ENCODE measurements at regions not wholly inside any gene's neighbourhood (a gene's known extent, or its start where the extent isn't known, plus 50 kb on each side); places are given as distances from the start of the nearest gene placed in this dataset.
"Not testable (repeated sequence)": the region's sequence is repeated elsewhere in the genome, so short reads cannot be mapped to it uniquely, and the experiment has no call there.

DNA sequence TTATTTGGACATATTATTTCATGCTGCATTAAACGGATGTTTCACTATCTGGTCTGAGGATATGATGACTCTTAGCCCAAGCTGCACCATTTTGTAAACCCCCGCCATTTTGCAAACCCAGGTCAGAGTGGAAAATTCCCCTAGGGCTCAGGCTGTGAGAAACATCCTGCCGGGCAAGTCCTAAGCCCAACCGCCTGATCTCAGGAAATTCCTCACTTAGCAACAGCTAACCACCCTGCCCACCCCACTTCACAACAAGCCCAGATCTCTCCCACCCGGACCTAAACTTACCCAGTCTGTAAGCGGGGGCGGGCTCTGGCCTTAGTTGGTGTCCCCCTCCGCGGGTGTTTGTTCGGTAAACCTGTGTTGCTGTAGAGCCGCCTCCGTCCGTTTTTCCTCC, 2747.1 kb downstream of the PCDH7 start:
- intact Hi-C loops (cut with micrococcal nuclease), result no loop called here
- ATAC-seq (no peak), DNase-seq (no peak)

GRCh38 chr4:33470805-33471204, 2750.6 kb downstream of the PCDH7 start:
- ATAC-seq (no peak), DNase-seq (peak; percentile 19)
- intact Hi-C loops (cut with micrococcal nuclease), result no loop called here

GRCh38 chr4:33477715-33478114, 2757.5 kb downstream of the PCDH7 start:
- ATAC-seq (no peak), DNase-seq (no peak)
- intact Hi-C loops (cut with micrococcal nuclease), result no loop called here

GRCh38 chr4:33482773-33483172, 2761.5 kb downstream of the ARAP2 start:
- intact Hi-C loops (cut with micrococcal nuclease), result no loop called here
- ATAC-seq (no peak), DNase-seq (no peak)

GRCh38 chr4:33485111-33485510, 2759.2 kb downstream of the ARAP2 start:
- intact Hi-C loops (cut with micrococcal nuclease), result no loop called here
- ATAC-seq (no peak), DNase-seq (no peak)

DNA sequence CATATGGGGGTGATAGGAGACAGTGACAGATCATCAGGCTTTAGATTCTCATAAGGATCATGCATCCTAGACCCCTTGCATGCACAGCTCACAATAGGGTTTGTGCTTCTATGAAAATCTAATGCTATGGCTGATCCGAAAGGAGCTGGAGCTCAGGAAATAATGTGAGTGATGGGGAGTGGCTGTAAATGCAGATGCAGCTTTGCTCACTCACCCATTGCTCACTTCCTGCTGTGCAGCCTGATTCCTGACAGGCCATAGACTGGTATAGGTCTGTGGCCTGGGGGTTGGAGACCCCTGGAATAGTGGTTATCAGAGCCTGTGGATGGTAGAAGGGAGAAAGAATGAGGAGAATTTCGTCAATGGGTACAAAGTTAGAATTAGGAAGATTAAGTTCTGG, 2751.1 kb downstream of the ARAP2 start:
- ATAC-seq (no peak), DNase-seq (no peak)
- intact Hi-C loops (cut with micrococcal nuclease), result no loop called here

GRCh38 chr4:33494150-33494549, 2750.2 kb downstream of the ARAP2 start:
- DNase-seq, result no peak
- no peak for ATAC-seq
- intact Hi-C loops (cut with micrococcal nuclease), result no loop called here

- intact Hi-C loops (cut with micrococcal nuclease); DNase-seq; ATAC-seq: not testable (repeated sequence)
These were observed 2742.7 kb downstream of the ARAP2 start for GRCh38 chr4:33501587-33501986.

DNA sequence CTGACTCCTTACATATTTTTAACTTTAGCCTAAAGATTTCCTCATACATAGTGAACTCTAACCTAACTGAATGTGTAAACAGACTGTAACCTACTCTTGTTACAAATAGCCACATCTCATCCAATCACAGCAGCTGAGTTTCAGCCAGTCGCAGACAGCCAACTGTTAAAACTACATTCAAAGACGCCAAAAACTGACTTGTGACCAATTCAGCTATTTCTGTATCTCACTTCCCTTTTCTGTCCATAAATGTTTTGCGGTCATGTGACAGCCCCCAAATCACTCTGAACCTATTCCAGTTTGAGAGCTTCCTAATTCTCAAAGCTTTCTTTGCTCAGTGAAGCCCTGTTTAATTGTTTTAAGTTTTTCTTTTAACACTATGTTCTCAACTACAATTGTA, 2731.9 kb downstream of the ARAP2 start:
- ATAC-seq (no peak), DNase-seq (no peak)

DNA sequence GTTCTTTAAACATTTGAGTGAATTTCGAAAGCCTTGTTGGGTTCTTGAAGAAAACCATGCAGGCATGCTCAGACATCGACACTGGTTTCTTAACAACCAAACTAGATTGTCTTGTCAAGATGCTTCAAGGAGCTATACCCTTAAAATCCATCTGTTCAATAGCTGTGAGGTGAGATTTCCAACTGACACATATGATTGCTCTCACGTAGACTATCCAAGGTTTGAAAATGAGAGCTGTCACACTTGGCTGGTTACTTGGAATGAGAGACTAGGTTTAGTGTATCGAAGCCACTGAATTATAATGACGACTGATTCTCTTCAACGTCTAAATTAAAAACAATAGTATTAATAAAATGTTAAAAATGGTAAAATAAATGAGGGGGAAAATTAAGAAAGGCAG, 2725.5 kb downstream of the ARAP2 start:
- intact Hi-C loops (cut with micrococcal nuclease), result no loop called here
- DNase-seq (no peak), ATAC-seq (no peak)

More for the DNA sequence above, 2731.9 kb downstream of the ARAP2 start:
- intact Hi-C loops (cut with micrococcal nuclease), result no loop called here

DNA sequence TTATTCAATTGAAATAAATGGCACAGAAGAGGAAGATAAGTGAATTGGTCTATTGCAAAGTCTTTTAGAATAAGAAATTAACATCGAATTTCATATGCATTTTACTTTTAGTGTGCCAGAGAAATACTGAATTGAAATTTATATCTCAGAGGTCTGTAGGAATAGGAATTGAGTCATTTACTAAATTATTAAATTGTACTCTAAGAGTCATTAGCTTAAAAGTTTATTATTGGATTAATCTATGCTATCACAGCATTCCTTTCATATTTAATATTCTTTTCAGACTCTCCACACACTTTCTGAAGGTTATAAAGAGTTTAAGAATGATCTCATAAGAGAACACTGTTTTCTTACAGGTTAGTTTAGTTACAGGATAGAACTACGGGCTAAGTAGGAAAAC, 2711.5 kb downstream of the ARAP2 start:
- intact Hi-C loops (cut with micrococcal nuclease), result no loop called here
- no peak for DNase-seq
- ATAC-seq, result no peak

- DNase-seq (no peak), ATAC-seq (no peak)
- intact Hi-C loops (cut with micrococcal nuclease), result no loop called here
These were observed 2707.4 kb downstream of the ARAP2 start for GRCh38 chr4:33536898-33537297.

DNA sequence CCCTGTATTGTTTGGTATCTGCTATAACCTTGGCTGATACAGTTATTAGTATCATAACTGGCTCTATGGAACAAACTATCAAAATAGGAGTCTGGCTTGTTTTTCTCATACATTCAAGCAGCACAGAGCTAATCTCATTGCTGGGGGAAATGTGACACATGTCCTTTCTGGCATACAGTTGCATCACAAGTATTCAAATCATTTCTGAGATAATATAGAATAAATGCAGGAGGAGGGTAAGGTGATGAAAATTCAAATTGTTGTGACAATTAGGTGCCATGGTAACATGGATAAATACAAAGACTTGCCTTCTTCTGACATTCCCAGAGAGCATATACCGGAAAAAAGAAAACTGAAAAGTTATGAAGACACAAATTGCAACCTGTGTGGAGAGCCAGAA, 2706.8 kb downstream of the ARAP2 start:
- no peak for ATAC-seq
- intact Hi-C loops (cut with micrococcal nuclease), result no loop called here
- no peak for DNase-seq

- no peak for ATAC-seq
- intact Hi-C loops (cut with micrococcal nuclease), result no loop called here
- no peak for DNase-seq
These were observed 2700.3 kb downstream of the ARAP2 start for GRCh38 chr4:33543941-33544450.

- no peak for DNase-seq
- intact Hi-C loops (cut with micrococcal nuclease), result no loop called here
- no peak for ATAC-seq
These were observed 2693.1 kb downstream of the ARAP2 start for GRCh38 chr4:33551244-33551643.

GRCh38 chr4:33561259-33561658, 2683.1 kb downstream of the ARAP2 start:
- DNase-seq (no peak), ATAC-seq (no peak)
- intact Hi-C loops (cut with micrococcal nuclease), result no loop called here

GRCh38 chr4:33566649-33567048, 2677.7 kb downstream of the ARAP2 start:
- DNase-seq, result no peak
- intact Hi-C loops (cut with micrococcal nuclease), result no loop called here
- ATAC-seq, result no peak

DNA sequence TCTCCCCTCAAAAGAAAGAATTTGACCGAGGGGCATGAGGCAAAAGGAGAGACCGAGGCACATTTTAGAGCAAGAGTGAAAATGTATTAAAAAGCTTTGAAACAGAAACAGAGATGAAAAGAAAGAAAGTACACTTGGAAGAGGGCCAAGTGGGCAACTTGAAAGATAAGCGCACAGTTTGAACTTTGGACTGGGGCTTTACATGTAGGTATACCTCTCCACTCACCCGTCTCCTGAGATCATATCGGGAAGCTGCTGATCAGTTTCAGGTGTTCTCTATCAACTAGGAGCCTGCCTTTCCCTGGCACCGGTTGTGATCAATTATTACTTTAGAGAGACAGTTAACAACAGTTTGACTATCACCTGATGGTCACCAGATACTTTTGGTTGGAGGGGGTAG, 2666.5 kb downstream of the ARAP2 start:
- ATAC-seq, result no peak
- intact Hi-C loops (cut with micrococcal nuclease), result no loop called here
- DNase-seq, result no peak

DNA sequence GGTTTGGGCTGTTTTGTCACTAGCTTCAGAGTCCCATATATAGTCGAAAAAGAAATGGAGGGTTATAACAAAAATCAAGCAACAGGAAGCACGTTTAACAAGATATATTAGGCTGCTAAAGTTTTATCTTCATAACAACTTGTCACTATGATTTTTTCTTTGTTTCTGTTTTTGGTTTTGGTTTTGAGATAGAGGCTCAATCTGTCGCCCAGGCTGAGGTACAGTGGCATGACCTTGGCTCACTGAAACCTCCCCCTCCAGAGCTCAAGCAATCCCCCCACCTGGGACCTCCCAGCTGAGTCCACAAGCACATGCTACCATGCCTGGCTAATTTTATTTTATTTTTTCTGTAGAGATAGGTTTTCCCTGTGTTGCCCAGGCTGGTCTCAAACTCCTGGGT, 2664.4 kb downstream of the ARAP2 start:
- no peak for ATAC-seq
- no peak for DNase-seq
- intact Hi-C loops (cut with micrococcal nuclease), result no loop called here

- intact Hi-C loops (cut with micrococcal nuclease), result no loop called here
- no peak for DNase-seq
- ATAC-seq, result no peak
These were observed 2651.6 kb downstream of the ARAP2 start for GRCh38 chr4:33592701-33593100.

DNA sequence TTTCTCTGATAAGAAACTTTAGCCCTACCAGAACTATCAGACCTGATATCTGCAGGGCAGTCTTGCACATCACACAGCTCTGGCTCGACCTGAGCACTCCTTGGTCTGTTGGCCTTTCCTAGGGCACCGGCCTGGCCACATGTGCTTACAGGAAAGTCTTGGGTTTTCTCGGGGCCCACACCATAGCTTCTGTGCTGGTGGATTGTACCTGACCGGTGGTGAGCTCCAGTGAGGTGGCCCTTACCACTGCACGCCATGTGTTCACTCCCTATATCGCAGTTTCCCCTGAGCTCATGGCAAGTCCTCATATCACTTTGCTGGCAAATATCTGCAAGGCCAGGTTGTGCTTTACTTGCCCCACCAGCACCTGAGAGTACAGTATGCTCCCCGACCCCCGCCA, 2637.4 kb downstream of the ARAP2 start:
- intact Hi-C loops (cut with micrococcal nuclease), result no loop called here
- DNase-seq (no peak), ATAC-seq (no peak)

DNA sequence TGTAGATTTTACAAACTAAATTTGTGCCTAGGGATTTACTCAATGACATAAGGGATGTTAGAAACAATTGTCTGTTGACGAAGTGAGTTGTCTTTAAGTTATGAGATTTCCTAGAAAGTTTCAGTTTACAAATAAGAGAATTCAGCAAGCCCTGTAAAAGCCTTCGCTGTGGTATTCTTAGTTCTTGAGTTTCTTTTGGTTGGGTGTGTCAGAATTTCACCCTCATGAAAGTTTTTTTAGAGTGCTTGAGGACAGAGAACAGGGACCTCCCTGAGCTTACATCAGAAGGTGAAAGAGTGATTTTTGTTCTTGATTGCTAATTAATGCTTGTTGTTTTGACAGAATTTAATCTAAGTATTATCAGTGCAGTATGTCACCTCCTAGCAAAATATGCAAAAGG, 2628.2 kb downstream of the ARAP2 start:
- ATAC-seq (no peak), DNase-seq (no peak)
- intact Hi-C loops (cut with micrococcal nuclease), result no loop called here

Data from left ventricle myocardium superior (tissue), 1 donor.